DMS53 treated with DMSO at 0.1 percent for 48 hours (cell line): ENCODE measurements at regions not wholly inside any gene's neighbourhood (a gene's known extent, or its start where the extent isn't known, plus 50 kb on each side); places are given as distances from the start of the nearest gene placed in this dataset.

Experiments used
- DNase-seq: peaks from one replicate; lab custom pipeline; 2025; ENCODE audit not compliant: unreplicated experiment; lab: John Stamatoyannopoulos, UW

- no peak for DNase-seq
Measured at GRCh38 chr6:51382847-51383246, 564.2 kb downstream of the TFAP2B start.

DNA sequence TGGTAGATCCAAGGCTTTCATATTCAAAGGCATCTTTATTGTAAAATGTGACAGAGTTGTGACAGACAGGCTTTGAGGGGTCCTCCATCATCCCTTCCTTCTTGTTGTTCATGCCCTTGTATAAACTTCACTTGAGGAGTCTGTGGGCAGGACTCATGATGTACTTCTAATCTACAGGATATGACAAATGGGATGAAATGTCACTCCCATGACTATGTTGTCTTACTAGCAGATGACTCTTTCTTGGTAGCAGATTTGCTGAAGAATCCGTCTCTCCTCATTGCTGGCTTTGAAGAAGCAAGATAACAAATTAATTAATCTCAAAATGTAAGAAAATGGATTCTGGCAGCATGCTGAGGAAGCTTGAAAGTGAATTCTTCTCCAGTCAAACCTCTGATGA, 566.1 kb downstream of the TFAP2B start:
- no peak for DNase-seq

DNA sequence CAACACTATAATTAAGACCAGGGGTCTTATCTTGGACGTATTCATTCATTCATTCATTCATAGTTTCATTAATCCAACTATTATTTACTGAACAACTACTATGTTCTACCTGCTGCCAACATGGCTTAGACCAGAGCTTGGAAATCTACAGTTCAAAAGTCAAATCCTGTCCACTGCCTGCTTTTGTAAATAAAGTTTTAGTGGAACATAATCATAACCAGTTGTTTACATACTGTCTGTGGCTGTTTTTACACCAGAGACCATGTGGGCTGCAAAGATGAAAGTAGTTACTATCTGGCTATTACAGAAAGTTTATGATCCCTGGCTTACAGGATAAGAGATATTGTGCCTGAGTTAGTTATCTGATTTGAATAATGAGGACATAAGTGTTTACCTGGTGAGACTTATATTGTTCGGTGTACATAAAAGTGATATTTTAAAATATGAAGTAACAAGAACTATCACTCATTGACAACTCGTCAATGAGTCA, 567.7 kb downstream of the TFAP2B start:
- DNase-seq: no peak

DNA sequence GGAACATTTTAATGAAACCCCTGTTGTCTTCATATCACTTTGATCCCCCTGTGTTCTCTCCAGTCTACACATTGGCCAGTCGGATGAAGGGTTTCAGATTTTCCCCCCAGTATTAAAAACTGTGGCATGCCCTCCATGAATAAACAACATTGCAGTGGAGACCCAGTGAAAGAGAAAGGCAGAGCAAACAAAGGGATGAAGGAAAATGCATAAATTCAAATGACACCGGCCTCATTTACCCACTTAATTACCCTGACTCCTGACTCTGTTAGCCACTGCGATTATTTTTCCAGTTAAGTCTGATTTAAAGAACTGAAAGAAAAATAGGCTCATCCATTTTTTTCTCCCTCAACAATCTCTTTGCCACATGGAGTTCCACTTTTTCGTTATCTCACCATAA, 569.2 kb downstream of the TFAP2B start:
- DNase-seq: no peak

DNA sequence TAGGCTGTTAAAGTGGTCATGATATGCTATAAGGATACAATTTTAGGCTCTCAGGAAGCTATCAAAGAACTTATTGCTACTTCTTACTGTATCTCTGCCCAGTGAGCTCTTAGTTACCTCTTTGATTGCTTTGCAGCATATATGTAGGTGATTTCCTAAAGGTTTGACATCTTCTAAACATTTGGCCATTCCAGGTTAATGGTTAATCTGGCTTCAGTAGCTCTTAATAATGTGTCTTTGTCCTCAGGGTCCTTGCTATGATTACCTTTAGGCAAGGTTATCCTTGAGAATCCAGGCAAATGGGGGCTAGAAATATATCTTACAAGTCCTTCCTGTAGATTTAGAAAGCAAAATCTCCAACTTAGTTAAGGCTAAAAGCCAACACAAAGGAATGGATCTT, 575.4 kb downstream of the TFAP2B start:
- DNase-seq: no peak

DNA sequence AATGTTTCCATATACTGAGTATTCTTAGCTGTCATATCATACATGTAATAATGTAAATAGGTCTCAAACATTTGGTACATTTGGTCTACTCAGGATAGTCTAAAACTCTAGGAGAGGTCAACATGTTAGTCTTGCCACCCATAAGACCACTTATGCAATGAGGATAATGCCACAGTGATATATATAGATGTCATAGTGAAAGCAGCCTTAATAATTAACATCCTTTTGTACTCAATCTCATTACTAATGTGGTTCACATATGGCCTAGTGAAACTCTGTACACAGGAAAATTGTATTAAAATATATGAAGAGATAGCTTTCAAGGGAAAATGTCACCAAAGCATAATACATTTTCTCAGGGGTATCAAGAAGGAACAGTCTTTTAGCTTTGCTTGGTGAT, 577.9 kb downstream of the TFAP2B start:
- no peak for DNase-seq

DNA sequence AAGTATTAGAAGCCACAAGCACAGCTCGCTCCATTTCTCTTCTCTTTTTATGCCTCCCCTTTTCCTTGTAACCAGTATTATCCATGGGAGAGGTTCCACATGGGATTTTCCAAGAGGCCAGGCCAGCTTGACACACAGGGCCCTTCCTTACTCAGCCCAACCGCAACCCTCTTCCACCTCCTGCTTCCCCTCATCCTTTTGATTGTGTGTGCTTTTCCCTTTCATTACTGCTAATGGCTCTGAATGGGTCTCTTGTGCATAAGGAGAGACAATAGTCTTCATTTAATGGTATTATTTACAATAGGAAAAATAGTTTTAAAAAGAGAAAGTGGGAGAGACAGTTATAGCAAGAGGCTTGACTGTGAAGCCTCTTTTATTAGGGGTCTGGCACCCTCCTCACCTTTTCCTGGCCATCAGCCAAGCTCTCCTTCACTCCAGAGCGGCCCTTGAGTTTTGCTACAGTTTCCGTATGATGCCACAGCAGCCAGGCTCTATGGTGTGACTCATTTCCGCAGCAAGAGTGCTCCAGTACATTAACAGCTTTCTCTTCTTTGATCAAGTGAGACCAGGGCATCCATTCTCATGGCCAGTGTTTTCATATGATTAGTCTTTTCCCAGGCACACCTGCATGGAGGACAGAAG, 579.5 kb downstream of the TFAP2B start:
- peak; percentile 97 for DNase-seq

GRCh38 chr6:51398793-51399192, 580.1 kb downstream of the TFAP2B start:
- peak; percentile 93 for DNase-seq

GRCh38 chr6:51410453-51410852, 591.8 kb downstream of the TFAP2B start:
- no peak for DNase-seq

DNA sequence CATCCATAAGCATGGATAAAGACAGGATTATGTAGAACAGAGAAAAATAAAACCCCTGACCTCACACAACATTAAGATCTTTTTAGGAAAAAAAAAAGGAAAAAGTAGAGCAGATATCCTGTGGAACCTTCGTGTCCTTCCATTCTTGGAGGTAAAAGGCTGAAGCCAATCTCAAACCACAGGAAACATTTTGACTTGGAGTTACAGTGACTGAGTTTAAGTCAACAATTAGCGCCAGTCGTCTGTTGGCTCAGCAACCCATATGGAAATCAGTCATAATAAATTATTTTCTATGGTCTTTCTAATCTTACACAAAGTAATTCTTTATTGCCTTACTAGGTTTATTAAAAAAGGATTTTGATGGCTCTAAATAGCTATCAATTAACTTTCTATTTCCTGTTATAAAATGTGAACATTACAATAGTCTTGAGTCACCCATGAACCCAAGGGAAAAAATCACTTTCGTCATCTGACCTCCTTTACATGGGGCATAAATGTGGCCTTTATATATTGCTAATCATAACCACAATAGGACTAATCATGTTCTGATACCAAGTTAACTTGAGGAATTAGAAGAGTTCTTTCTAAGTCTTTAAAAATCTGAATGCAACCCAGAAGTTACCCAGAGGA, 592.9 kb downstream of the TFAP2B start:
- DNase-seq: no peak

- no peak for DNase-seq
Measured at GRCh38 chr6:51414361-51414760, 595.7 kb downstream of the TFAP2B start.

DNA sequence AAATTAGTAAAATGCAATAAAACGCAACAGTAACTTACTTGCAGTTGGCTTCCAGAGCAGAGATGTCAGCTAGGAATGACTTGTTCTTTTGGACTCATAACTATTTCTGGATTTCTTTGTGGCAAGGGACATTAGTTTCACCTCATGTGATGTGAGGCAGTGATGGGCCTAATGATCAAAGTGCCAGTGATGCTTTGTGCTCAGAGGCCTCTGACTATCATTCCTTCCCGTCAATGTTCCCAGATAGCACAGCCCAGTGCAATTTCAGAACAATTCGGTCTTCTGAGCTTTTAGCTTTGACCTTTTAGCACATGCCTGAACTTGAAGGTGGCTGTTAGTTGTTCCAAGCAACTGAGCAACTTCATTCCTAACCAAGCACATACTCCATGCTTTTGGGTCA, 596.8 kb downstream of the TFAP2B start:
- DNase-seq: no peak

DNA sequence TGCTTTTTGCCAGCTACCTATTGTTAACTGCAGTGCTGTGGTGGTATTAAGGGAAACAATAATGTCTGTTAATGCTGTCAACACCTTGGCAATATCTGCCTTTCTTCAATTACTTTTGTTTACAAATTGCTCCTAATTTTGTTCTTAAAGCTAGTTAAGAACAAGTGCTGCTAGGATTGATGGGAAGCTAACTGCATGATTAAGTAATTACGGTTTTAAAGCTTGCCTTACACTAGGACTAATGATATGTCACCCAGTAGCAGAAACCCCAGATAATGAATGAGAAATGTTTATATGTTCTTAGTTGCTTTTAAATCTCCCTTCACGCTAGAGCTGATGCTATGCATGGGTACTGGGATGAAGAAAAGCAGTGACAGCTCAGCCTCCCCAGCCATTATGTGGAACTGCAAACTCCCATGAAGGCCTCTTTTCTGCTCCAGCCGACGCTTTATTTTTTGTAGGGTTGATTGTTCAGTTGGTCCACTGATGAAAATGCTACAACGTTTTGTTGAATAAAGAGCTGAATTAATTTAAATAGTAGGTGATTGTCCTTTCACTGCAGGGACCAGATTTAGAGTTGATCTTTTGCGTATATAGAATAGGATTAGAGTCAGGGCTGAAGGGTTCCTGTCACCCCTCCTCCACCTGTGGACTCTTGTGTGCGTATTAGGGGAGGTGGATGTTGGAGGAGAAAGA, 610.5 kb downstream of the TFAP2B start:
- no peak for DNase-seq

DNA sequence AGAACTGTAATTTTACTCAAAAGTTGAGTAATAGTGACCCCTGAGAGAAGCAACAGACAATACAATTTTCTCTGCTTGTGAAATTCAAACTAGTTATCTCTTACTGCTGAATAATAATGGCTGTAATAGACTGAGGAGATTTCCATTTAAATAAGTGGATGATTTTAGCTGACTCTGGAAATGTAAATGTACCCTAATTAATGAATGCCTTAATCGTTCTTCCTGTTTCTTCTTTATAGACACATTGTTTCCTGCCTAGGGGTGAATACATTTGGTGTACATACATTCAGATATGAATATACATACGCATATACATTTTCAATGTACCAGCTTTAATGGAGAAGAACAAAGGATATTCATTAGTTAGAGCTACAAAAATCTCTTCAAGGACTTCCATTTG, 611.9 kb downstream of the TFAP2B start:
- no peak for DNase-seq

DNA sequence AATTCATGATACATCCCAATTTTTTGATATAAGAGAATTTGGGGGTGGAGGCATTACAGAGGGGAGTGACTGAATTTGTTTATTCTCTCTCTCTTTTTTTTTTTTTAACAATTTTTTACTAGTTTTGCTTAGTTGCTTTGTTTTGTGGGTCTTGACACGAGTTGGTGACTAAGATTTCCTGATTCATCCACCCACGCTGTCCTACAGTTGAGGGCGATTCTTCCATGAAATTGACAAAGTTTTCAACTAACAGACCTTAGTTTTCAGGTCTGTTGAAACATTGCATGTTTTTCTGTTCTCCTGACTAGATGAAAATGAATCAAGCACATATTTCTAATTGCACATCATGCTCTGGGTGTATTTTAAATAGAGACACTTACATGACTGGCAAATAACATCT, 613.8 kb downstream of the TFAP2B start:
- DNase-seq: no peak

DNA sequence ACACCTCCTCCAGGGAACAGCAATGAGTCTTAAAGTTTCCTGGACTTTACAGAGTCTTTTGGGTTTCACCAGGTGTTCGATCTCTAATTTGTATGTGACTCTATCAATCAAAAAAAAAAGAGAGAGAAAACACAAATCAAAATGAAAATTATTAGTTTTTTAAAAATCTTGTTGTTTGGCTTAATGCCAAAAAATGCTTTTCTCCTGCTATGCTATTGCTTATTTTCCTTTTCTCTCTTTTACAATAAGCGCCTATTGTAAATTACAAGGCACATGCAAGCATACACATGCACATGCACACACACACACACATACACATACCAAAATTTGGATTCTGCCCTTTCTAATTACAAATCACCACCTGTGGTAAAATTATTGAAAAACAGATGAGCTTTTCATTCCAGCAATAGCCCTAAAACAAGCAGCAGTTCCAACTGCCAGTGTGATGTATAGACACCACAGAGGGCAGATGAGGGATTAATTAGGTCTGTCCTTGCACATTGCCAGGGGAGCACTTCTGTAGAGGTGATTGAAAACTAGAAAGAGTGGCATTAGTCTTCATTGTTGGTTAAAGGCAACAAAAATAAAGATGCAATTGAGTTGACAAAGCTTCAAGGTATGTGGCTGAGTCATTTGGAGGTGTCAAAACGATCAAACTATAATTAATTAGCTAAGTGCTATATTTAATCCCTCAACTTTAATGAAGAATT, 631.7 kb downstream of the TFAP2B start:
- DNase-seq: no peak

- DNase-seq: no peak
Measured at GRCh38 chr6:51450958-51451357, 632.3 kb downstream of the TFAP2B start.

GRCh38 chr6:51456282-51456681, 631.1 kb downstream of the PKHD1 start:
- no peak for DNase-seq

DNA sequence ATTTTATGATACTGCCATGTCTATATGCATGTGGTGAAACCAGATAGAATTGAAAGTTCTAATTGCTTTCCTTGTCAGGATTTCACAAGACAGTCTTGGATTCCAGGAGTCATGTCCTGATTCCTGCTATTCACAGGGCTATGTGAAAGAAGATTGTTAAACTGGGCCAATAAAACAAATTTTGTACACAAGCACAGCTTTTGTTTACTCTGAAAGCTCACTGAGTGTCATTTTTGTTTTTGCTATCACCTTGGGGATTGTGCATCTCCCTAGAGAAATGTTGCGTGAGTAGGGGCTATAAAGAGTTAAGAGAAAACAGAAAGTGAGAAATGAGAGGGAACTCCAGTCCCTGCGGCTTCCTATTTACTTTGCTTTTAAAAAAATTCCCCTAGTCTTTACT, 627.5 kb downstream of the PKHD1 start:
- no peak for DNase-seq

GRCh38 chr6:51462896-51463295, 624.5 kb downstream of the PKHD1 start:
- DNase-seq: no peak

DNA sequence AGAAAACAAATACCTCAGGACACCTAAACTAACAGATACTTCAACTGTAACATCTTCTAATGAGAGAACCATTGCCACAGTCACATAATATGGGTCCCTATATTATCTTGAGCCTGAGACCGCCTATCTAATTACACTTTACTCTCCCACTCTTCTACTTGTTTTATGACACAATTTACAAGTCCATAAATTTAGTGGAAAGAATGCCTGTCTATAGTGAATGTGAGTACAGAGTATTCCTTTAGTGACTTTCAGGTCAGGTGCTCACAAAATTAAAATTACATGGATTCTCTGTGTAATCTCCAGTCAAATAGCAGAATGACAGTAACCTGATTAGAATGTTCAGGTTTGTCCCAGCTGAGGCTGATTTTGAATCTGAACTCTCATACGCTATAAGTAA, 624.1 kb downstream of the PKHD1 start:
- no peak for DNase-seq

DNA sequence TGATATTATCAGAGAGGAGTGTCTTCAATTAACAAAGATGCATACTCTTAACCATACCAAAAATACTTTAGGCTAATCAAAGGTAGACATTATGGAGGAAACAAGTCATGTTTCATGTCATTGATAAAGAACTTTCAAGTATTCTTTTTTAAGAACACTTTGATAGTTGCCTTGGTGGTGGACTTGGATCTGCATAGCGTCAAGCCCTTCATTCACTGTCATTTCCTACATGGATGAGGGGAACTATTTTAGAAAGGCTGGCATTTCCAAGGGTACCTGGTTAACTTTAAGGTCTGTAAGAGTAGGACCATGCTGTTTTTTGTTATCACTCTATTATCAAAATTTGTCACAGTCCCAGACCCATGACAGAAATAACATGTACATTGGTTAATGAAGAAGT, 622.5 kb downstream of the PKHD1 start:
- no peak for DNase-seq
